Erythroblast (primary cell): ENCODE measurements at regions not wholly inside any gene's neighbourhood (a gene's known extent, or its start where the extent isn't known, plus 50 kb on each side); places are given as distances from the start of the nearest gene placed in this dataset.

Source experiments
- GATA1 ChIP-seq: IDR thresholded peaks from 2 replicates; pipeline ENCODE4 v1.6.1; 2011; ENCODE audit warnings: low read depth, mild to moderate bottlenecking, control low read depth, low read length, moderate library complexity
- POLR2A ChIP-seq: IDR thresholded peaks from 2 replicates; pipeline ENCODE4 v1.6.1; 2011; ENCODE audit warnings: mild to moderate bottlenecking, low read length

DNA sequence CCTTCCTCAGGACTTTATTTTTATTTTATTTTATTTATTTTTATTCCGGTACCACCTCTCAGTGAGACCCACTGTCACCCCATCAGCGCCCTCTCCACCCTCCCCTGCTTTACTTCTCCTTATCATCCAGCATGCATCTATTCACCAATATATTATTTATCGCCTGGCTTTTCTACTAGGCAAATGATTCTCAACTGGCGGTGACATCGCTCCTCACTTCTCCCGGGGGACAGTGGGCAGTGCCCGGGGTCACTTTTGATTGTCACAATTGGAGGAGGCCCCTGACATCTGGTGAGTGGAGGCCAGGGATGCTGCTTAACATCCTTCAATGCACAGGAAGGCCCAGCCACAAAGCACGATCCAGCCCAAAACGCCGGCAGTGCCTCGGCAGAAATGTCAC is 138.7 kb downstream of the ETS2 start:
- TF ChIP-seq POLR2A (no peak), GATA1 (no peak)
